Suprapubic skin (tissue), 4 donors: ENCODE measurements at regions not wholly inside any gene's neighbourhood (a gene's known extent, or its start where the extent isn't known, plus 50 kb on each side); places are given as distances from the start of the nearest gene placed in this dataset.

Experiments used
- DNase-seq, 2 donors: peaks; one replicate each; pipeline ENCODE4 v3.0.0-alpha.2; 2019; ENCODE audit warnings: low spot score in 2 of 2
- H3K27ac ChIP-seq: fragments of 200-600 bp; sonication (generic); one replicate; pipeline ENCODE4 v1.5.1; 2019
- H3K27me3 ChIP-seq: fragments of 200-600 bp; sonication (generic); one replicate; pipeline ENCODE4 v1.5.1; 2019
- H3K36me3 ChIP-seq: fragments of 200-600 bp; sonication (generic); one replicate; pipeline ENCODE4 v1.5.1; 2019
- H3K4me1 ChIP-seq: fragments of 200-600 bp; sonication (generic); one replicate; pipeline ENCODE4 v1.5.1; 2019
- H3K4me3 ChIP-seq: fragments of 200-600 bp; sonication (generic); one replicate; pipeline ENCODE4 v1.5.1; 2019; ENCODE audit warnings: mild to moderate bottlenecking
- H3K9me3 ChIP-seq: fragments of 200-600 bp; sonication (generic); one replicate; pipeline ENCODE4 v1.5.1; 2019
- CTCF ChIP-seq, 2 donors: fragments of 200-600 bp in 1 of 2; fragments of 450-650 bp in 1 of 2; sonication (generic) in 1 of 2; IDR thresholded peaks; one replicate each; pipeline ENCODE4 v1.5.1; 2016 to 2019; ENCODE audit warnings: antibody characterized with exemption in 2 of 2, mild to moderate bottlenecking in 1 of 2, moderate library complexity in 1 of 2
- EP300 ChIP-seq: sonication (generic); formaldehyde crosslinking; IDR thresholded peaks from one replicate; pipeline ENCODE4 v1.6.1; 2017; ENCODE audit warnings: antibody characterized with exemption
- POLR2A ChIP-seq, 2 donors: fragments of 450-650 bp; IDR thresholded peaks; one replicate each; pipeline ENCODE4 v1.6.1; 2017; ENCODE audit warnings: antibody characterized with exemption in 2 of 2, mild to moderate bottlenecking in 2 of 2, moderate library complexity in 2 of 2
- POLR2AphosphoS5 ChIP-seq, 3 donors: sonication (generic); formaldehyde crosslinking; IDR thresholded peaks; one replicate each; pipeline ENCODE4 v1.6.1; 2017; ENCODE audit warnings: antibody characterized with exemption in 3 of 3
- WGBS: methylation state at CpG from one replicate; pipeline ENCODE4 v1.1.5; 2018; 5-methylcytosine and 5-hydroxymethylcytosine counted together

GRCh38 chr11:19603771-19604170 lies 108.9 kb upstream of the NAV2 start:
- H3K9me3 ChIP-seq = no peaks in the 10 kb centered on the region
- DNase-seq = no peak
- no peak overlapping the region for H3K4me3 ChIP-seq
- no peaks in the 10 kb centered on the region for H3K36me3 ChIP-seq
- no peaks in the 10 kb centered on the region for H3K27me3 ChIP-seq
- TF ChIP-seq POLR2AphosphoS5 (IDR thresholded peaks at IDR 0.05) (no peak), POLR2A (IDR thresholded peaks at IDR 0.05) (no peak), CTCF (IDR thresholded peaks at IDR 0.05) (no peak), EP300 (no peak)
- H3K4me1 ChIP-seq = peaks cover 24% of the 10 kb centered on the region
- H3K27ac ChIP-seq = no peak overlapping the region
- 83% methylated on average over 2 of the region's 2 CpGs for WGBS

- no peak for TF ChIP-seq POLR2AphosphoS5 (IDR thresholded peaks at IDR 0.05)
- TF ChIP-seq POLR2A (IDR thresholded peaks at IDR 0.05) = no peak
- Histone ChIP-seq H3K4me1 (peaks cover 19% of the 10 kb centered on the region), H3K4me3 (no peak overlapping the region), H3K9me3 (no peaks in the 10 kb centered on the region), H3K36me3 (no peaks in the 10 kb centered on the region), H3K27ac (no peak overlapping the region), H3K27me3 (no peaks in the 10 kb centered on the region)
- no peak for DNase-seq
- WGBS = 90% methylated on average over 6 of the region's 6 CpGs
Observed at GRCh38 chr11:19602891-19603290, 109.7 kb upstream of the NAV2 start.

- no peak for TF ChIP-seq CTCF (IDR thresholded peaks at IDR 0.05)
- no peak for TF ChIP-seq POLR2AphosphoS5 (IDR thresholded peaks at IDR 0.05)
- no peak for TF ChIP-seq POLR2A (IDR thresholded peaks at IDR 0.05)
- TF ChIP-seq EP300 = no peak
- Histone ChIP-seq H3K4me1 (peaks cover 18% of the 10 kb centered on the region), H3K36me3 (no peaks in the 10 kb centered on the region), H3K9me3 (no peaks in the 10 kb centered on the region), H3K27ac (no peak overlapping the region), H3K4me3 (no peak overlapping the region), H3K27me3 (no peaks in the 10 kb centered on the region)
- 62% methylated on average over 6 of the region's 6 CpGs for WGBS
- DNase-seq = no peak
Observed at GRCh38 chr11:19602406-19602805, 110.2 kb upstream of the NAV2 start.

GRCh38 chr11:19601235-19601634 lies 111.4 kb upstream of the NAV2 start:
- Histone ChIP-seq H3K9me3 (no peaks in the 10 kb centered on the region), H3K27me3 (no peaks in the 10 kb centered on the region), H3K27ac (no peak overlapping the region), H3K36me3 (no peaks in the 10 kb centered on the region), H3K4me3 (no peak overlapping the region), H3K4me1 (peaks cover 14% of the 10 kb centered on the region)
- no peak for TF ChIP-seq POLR2AphosphoS5 (IDR thresholded peaks at IDR 0.05)
- no peak for TF ChIP-seq EP300
- no peak for TF ChIP-seq CTCF (IDR thresholded peaks at IDR 0.05)
- no peak for TF ChIP-seq POLR2A (IDR thresholded peaks at IDR 0.05)
- no peak for DNase-seq
- 98% methylated on average over 2 of the region's 2 CpGs for WGBS

GRCh38 chr11:19599681-19600080 lies 113.0 kb upstream of the NAV2 start:
- no peaks in the 10 kb centered on the region for H3K9me3 ChIP-seq
- no peak for DNase-seq
- no peaks in the 10 kb centered on the region for H3K27me3 ChIP-seq
- H3K27ac ChIP-seq = no peak overlapping the region
- H3K4me3 ChIP-seq = no peak overlapping the region
- no peaks in the 10 kb centered on the region for H3K36me3 ChIP-seq
- peaks cover 11% of the 10 kb centered on the region for H3K4me1 ChIP-seq
- no peak for TF ChIP-seq CTCF (IDR thresholded peaks at IDR 0.05)
- no peak for TF ChIP-seq POLR2AphosphoS5 (IDR thresholded peaks at IDR 0.05)
- no peak for TF ChIP-seq EP300
- TF ChIP-seq POLR2A (IDR thresholded peaks at IDR 0.05) = no peak
- 66% methylated on average over 4 of the region's 4 CpGs for WGBS

GRCh38 chr11:19598876-19599486 lies 113.7 kb upstream of the NAV2 start:
- no peaks in the 10 kb centered on the region for H3K9me3 ChIP-seq
- peaks cover 11% of the 10 kb centered on the region for H3K4me1 ChIP-seq
- TF ChIP-seq EP300 = no peak
- no peak for TF ChIP-seq POLR2AphosphoS5 (IDR thresholded peaks at IDR 0.05)
- TF ChIP-seq POLR2A (IDR thresholded peaks at IDR 0.05) = no peak
- no peak for DNase-seq
- H3K27ac ChIP-seq = no peak overlapping the region
- H3K36me3 ChIP-seq = no peaks in the 10 kb centered on the region
- no peaks in the 10 kb centered on the region for H3K27me3 ChIP-seq
- no peak overlapping the region for H3K4me3 ChIP-seq
- WGBS = 80% methylated on average over 4 of the region's 4 CpGs
